Activated naive CD8-positive, alpha-beta T cell treated with anti-CD3 and anti-CD28 coated beads, Interleukin-2, amount 50 U/mL, for 24 hours (primary cell): ENCODE measurements at regions not wholly inside any gene's neighbourhood (a gene's known extent, or its start where the extent isn't known, plus 50 kb on each side); places are given as distances from the start of the nearest gene placed in this dataset.
"Not testable (repeated sequence)": the region's sequence is repeated elsewhere in the genome, so short reads cannot be mapped to it uniquely, and the experiment has no call there.

Experiments
- ATAC-seq: fragments of 150-1000 bp; cut with Tn5 transposase; one replicate; pipeline ENCODE4 v1.10.0; 2021
- DNase-seq: peaks from one replicate; pipeline ENCODE4 v3.0.0; 2021
- H3K27ac Mint-ChIP-seq: one replicate; pipeline ENCODE4 v1.8.0; 2021; ENCODE audit warnings: mild to moderate bottlenecking, mixed read lengths
- H3K27me3 Mint-ChIP-seq: one replicate; pipeline ENCODE4 v1.8.0; 2021; ENCODE audit warnings: mixed read lengths
- H3K36me3 Mint-ChIP-seq: one replicate; pipeline ENCODE4 v1.8.0; 2021; ENCODE audit warnings: low read depth, mixed read lengths
- H3K4me1 Mint-ChIP-seq: one replicate; pipeline ENCODE4 v1.8.0; 2021; ENCODE audit warnings: mixed read lengths
- H3K4me3 Mint-ChIP-seq: one replicate; pipeline ENCODE4 v1.8.0; 2021; ENCODE audit warnings: mild to moderate bottlenecking, moderate library complexity, mixed read lengths
- H3K9me3 Mint-ChIP-seq: one replicate; pipeline ENCODE4 v1.8.0; 2021; ENCODE audit warnings: mixed read lengths

DNA sequence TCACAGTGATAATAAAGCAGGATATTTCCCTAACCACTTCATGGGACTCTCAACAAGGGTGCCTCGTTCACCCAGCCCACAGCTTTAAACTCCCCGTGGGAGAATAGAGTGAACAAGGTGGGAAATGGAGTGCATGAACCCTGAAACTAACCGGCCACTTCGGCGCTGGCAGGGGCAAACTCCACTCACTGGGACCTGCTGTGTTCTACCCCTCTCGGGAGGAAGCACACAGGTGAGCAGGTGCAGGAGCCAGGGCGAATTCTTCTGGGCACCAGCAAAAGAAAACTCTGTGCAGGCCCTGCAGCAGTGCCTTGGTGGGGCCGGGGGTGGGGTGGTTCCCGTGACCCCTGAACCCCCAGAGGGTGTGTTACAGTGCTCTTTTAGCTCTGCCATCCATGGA, 2029.1 kb upstream of the LRRTM1 start:
- H3K4me1 Mint-ChIP-seq: no peaks in the 10 kb centered on the region
- no peaks in the 10 kb centered on the region for H3K9me3 Mint-ChIP-seq
- ATAC-seq (no peak), DNase-seq (no peak)
- no peaks in the 10 kb centered on the region for H3K36me3 Mint-ChIP-seq
- H3K27me3 Mint-ChIP-seq: no peaks in the 10 kb centered on the region
- H3K4me3 Mint-ChIP-seq: no peak overlapping the region
- no peak overlapping the region for H3K27ac Mint-ChIP-seq

DNA sequence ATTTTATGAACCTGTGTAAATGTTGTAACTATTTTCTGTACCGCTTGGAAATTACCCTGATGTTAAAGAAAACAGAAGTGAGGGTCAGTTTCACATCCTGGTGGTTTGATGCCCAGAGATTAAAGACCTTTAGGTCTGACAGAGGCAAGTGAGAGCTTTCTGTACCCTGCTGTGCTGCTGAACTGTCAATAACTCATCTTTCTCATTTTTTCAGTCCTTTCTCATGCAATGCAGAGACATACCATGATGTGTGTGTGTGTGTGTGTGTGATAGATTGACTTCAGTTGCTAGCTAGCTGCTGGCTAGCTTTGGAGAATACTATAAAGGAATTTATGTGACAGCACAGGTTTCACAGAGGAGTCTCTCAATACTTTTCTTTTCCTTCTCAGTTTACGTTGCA, 2025.6 kb upstream of the LRRTM1 start:
- no peak overlapping the region for H3K27ac Mint-ChIP-seq
- no peaks in the 10 kb centered on the region for H3K27me3 Mint-ChIP-seq
- DNase-seq: no peak
- H3K9me3 Mint-ChIP-seq: peaks cover 7% of the 10 kb centered on the region
- no peak for ATAC-seq
- H3K4me1 Mint-ChIP-seq: no peaks in the 10 kb centered on the region
- H3K4me3 Mint-ChIP-seq: no peak overlapping the region
- no peaks in the 10 kb centered on the region for H3K36me3 Mint-ChIP-seq

DNA sequence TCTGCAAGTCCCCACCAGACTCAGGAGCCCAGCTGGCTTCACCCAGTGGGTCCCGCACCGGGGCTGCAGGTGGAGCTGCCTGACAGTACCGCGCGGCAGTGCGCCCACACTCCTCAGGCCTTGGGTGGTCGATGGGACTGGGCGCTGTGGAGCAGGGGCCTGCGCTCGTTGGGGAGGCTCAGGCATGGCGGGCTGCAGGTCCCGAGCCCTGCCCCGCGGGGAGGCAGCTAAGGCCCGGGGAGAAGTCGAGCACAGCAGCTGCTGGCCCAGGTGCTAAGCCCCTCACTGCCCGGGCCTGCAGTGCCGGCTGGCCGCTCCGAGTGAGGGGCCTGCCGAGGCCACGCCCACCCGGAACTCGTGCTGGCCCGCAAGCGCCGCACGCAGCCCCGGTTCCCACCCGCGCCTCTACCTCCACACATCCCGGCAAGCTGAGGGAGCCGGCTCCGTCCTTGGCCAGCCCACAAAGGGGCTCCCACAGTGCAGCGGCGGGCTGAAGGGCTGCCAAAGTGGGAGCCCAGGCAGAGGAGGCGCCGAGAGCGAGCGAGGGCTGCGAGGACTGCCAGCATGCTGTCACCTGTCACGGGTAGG, 2021.7 kb upstream of the LRRTM1 start:
- not testable (repeated sequence) for DNase-seq, H3K4me3 Mint-ChIP-seq, H3K4me1 Mint-ChIP-seq, H3K27ac Mint-ChIP-seq, H3K27me3 Mint-ChIP-seq, ATAC-seq, H3K36me3 Mint-ChIP-seq
- H3K9me3 Mint-ChIP-seq: peaks cover 14% of the 10 kb centered on the region

DNA sequence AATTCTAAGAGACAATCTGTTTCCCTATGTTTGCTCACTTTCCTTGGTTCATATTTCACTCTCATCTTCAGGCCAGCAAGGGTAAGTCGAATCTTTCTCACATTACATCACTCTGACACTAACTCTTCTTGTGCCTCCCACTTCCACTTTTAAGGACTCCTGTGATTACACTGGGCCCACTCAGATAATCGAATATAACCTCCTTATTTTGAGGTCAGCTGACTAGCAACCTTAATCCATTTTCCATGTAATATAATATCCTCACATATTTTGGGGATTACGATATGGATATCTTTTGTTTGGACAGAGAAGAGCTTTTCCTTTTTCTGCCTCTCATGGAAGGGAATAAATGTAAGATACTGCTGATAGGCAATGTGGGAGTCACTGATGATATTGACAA, 2015.7 kb upstream of the LRRTM1 start:
- Mint-ChIP-seq H3K4me3 (no peak overlapping the region), H3K36me3 (no peaks in the 10 kb centered on the region), H3K9me3 (peaks cover 25% of the 10 kb centered on the region), H3K27ac (no peak overlapping the region), H3K27me3 (no peaks in the 10 kb centered on the region), H3K4me1 (no peaks in the 10 kb centered on the region)
- no peak for ATAC-seq
- no peak for DNase-seq

DNA sequence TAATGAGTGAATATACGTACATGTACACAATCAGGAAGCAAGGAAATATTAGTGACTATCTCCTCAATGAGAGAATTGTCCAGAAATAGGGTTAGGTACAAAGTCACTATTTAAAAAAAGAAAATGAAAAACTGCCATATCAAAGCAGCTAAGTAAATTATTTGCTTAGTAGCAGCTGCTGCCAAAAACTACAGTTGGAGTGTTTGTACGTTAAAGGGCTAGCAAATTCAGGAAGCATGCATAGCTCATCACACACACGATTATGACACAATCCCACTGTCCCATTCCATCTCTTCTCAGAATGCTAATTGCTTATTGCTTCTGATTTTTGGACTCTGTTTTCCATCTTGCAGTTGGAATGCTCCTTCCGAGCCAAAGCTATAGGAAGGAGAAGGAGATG, 2012.5 kb upstream of the LRRTM1 start:
- Mint-ChIP-seq H3K27ac (no peak overlapping the region), H3K9me3 (peaks cover 24% of the 10 kb centered on the region), H3K27me3 (no peaks in the 10 kb centered on the region), H3K4me3 (no peak overlapping the region), H3K36me3 (no peaks in the 10 kb centered on the region), H3K4me1 (no peaks in the 10 kb centered on the region)
- DNase-seq (no peak), ATAC-seq (no peak)

DNA sequence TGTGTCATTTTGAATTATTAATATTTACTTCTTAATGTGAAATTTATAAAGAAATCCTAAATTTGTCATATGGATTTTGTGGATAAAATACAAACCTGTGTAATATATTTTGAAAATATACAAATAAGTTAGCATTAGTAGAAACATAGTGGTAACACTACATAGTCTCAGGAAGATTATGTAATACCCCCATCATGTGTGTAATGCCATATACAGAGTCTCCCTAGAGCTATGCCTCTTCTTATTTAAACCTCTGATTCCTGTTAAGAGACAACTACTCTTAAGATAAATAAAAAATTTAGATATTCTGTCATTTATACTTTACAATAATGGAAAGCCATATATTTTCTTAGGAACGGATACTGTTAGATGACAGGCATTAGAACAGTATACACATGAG, 2012.0 kb upstream of the LRRTM1 start:
- no peaks in the 10 kb centered on the region for H3K4me1 Mint-ChIP-seq
- H3K36me3 Mint-ChIP-seq: no peaks in the 10 kb centered on the region
- no peaks in the 10 kb centered on the region for H3K27me3 Mint-ChIP-seq
- no peak overlapping the region for H3K27ac Mint-ChIP-seq
- H3K4me3 Mint-ChIP-seq: no peak overlapping the region
- no peak for ATAC-seq
- peaks cover 24% of the 10 kb centered on the region for H3K9me3 Mint-ChIP-seq
- DNase-seq: no peak

DNA sequence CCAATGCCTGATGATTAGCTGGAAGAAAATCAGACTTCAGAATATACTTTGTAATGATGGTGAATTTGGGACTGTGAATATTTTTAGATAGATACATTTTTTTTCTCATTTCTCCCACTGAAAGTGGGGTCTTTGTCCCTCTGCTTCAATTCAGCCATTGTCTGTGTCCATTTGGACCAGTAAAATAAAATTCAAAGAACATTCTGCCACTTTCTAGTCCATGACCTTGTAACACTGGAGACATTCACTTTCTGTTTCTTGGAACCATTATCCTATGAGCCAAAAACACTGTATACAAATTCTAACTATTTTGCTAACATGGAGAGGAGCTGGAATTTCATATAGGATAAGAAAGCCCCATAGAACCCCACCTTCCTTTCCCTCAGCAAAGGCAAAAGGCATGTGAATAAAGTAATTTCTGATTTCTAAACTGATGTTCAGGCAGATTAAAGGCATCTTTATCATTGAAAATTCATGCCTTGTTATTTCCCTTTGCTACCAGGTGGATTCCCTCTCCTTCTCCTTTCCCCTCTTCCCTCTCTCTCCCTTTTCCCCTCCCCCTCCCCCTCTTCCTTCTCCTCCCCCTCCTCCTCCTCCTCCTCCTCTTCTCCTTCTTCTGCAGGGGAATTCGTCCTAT, 2010.4 kb upstream of the LRRTM1 start:
- H3K36me3 Mint-ChIP-seq: no peaks in the 10 kb centered on the region
- H3K27me3 Mint-ChIP-seq: no peaks in the 10 kb centered on the region
- ATAC-seq: no peak
- no peaks in the 10 kb centered on the region for H3K4me1 Mint-ChIP-seq
- H3K27ac Mint-ChIP-seq: no peak overlapping the region
- DNase-seq: no peak
- H3K9me3 Mint-ChIP-seq: peaks cover 16% of the 10 kb centered on the region
- no peak overlapping the region for H3K4me3 Mint-ChIP-seq

DNA sequence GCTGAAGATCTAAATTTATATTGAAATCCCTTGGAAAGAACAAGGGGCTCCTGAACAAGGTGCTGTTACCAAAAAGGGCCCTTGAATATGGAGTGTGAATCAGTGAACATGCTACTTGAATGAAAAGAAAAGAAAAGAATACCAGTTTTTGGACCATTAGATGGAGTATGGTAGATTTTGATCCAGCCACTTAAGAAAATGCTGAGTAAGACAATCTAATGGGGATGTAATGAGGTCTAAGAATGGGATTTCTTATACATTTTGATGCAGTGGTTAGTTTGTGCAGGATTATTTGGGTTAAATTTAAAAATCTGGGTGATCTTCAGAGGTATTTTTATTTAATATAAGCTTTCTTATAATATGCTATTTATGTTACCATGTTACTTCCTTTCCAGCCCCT, 2003.0 kb upstream of the LRRTM1 start:
- no peaks in the 10 kb centered on the region for H3K27me3 Mint-ChIP-seq
- DNase-seq: no peak
- no peaks in the 10 kb centered on the region for H3K36me3 Mint-ChIP-seq
- H3K4me3 Mint-ChIP-seq: no peak overlapping the region
- H3K27ac Mint-ChIP-seq: no peak overlapping the region
- ATAC-seq: no peak
- H3K9me3 Mint-ChIP-seq: peaks cover 15% of the 10 kb centered on the region
- H3K4me1 Mint-ChIP-seq: no peaks in the 10 kb centered on the region

DNA sequence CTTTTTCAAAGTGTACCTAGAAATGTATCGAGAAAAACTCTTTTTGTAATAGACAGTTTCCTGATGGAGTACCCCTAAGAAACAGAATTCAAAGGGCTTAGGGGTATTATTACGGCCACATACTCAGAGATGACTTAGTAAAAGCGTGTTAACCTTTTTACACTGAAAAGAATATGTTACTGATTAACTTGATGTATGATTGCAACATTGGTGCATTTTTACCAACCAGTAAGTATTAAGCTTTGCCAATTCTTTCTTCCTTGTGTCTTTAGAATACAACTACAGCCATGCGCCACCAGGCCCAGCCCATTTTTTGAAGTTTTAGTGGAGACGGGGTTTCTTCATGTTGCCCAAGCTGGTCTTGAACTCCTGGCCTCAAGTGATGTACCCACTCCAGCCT, 1997.0 kb upstream of the LRRTM1 start:
- Mint-ChIP-seq H3K4me3 (no peak overlapping the region), H3K36me3 (no peaks in the 10 kb centered on the region), H3K27ac (no peak overlapping the region), H3K4me1 (no peaks in the 10 kb centered on the region), H3K9me3 (peaks cover 20% of the 10 kb centered on the region), H3K27me3 (no peaks in the 10 kb centered on the region)
- no peak for DNase-seq
- no peak for ATAC-seq

DNA sequence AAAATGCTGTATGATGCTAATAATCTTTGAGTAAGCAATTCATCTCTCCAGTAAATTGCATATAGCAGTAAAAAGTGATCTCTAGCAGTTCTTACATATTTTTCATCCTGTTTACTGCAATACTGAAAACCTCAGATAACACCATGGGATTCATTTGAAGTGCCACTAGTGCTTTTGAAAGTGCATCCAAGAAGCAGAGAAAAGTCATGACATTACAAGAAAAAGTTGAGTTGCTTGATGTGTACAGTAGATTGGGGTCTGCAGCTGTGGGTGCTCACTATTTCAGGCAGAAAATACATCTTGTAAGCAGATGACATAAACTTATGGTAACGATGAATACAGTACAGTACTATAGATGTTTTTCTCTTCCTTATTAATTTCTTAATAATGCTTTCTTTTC, 1984.9 kb upstream of the LRRTM1 start:
- DNase-seq: no peak
- no peaks in the 10 kb centered on the region for H3K36me3 Mint-ChIP-seq
- no peak overlapping the region for H3K27ac Mint-ChIP-seq
- H3K27me3 Mint-ChIP-seq: no peaks in the 10 kb centered on the region
- no peak for ATAC-seq
- H3K4me1 Mint-ChIP-seq: no peaks in the 10 kb centered on the region
- H3K9me3 Mint-ChIP-seq: peaks cover 18% of the 10 kb centered on the region
- no peak overlapping the region for H3K4me3 Mint-ChIP-seq

DNA sequence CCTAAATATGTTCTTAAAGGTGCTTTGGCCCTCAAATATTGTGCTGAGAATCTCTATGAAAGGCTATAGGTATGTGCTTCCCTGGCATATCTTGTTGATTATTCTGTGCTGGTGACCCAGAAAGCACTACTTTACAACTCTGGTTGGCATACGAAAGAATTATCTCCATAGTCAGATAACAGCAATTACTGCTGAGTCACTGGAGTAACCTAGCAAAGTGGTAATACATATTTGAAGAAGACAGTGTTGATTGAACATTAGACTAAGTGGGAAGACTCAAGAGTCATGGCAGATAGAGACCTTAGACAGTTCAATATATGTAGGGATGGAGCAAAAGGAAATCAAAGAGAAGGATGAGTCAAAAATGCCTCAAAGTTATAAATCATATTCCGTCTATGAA, 1978.5 kb upstream of the LRRTM1 start:
- ATAC-seq (no peak), DNase-seq (no peak)
- no peaks in the 10 kb centered on the region for H3K36me3 Mint-ChIP-seq
- no peaks in the 10 kb centered on the region for H3K4me1 Mint-ChIP-seq
- H3K9me3 Mint-ChIP-seq: peaks cover 17% of the 10 kb centered on the region
- H3K4me3 Mint-ChIP-seq: no peak overlapping the region
- H3K27me3 Mint-ChIP-seq: no peaks in the 10 kb centered on the region
- H3K27ac Mint-ChIP-seq: no peak overlapping the region

DNA sequence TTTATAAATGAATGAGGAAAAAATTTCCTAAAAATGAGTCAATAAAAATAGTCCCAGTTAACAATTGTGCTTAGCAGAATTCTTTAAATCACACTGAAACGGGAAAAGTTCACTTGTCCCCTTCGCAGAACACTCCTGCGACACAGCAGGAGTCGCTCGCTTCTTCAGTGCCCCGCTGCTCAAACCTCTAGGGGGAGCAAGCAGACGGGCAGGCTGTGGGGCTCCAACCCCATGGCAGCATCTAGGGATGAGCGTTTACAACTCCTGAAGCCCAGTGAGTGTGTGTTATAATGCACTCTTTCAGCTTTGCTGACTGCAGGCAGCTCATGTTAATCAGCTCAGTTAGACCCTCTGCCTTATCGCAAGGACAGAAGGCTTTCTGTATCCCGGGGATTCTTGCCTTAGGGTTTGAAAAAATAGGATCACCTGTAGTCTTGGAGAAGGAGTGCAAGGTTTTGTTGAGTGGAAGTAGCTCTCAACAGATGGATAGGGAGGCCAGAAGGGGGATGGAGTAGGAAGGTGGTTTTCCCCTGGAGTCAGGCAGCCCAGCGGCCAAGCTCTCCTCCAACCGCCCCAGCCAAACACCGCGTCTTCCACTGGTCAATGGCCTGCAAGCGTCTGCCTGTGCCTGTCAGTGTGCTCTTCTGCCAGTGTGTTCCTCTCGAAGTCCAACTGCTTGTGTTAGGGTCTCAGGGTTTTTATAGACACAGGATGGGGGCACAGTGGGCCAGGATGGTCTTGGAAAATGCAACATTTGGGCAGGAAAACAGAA, 1977.7 kb upstream of the LRRTM1 start:
- ATAC-seq (no peak), DNase-seq (no peak)
- Mint-ChIP-seq H3K27ac (no peak overlapping the region), H3K36me3 (no peaks in the 10 kb centered on the region), H3K4me1 (no peaks in the 10 kb centered on the region), H3K4me3 (no peak overlapping the region), H3K9me3 (peaks cover 12% of the 10 kb centered on the region), H3K27me3 (no peaks in the 10 kb centered on the region)

DNA sequence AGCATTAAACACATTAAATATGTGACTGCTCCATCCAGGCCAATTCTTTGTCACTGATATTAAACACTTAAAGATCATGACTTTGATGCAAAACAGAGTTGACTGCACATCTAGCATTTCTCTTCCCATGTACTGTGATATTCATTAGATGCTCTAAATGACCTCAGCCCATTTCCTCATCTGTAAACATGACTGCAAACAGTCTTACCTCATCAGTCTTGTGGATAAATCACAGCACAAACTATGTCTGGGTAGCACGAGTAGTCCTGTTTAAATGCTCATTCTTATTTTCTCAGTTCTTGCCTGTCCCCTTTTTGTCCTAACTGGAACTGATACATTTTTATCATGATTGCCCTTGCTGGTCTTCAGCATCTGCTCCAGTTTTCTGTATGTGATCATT, 1974.8 kb upstream of the LRRTM1 start:
- H3K4me3 Mint-ChIP-seq: no peak overlapping the region
- no peak for DNase-seq
- no peaks in the 10 kb centered on the region for H3K4me1 Mint-ChIP-seq
- H3K36me3 Mint-ChIP-seq: no peaks in the 10 kb centered on the region
- H3K9me3 Mint-ChIP-seq: peaks cover 4% of the 10 kb centered on the region
- no peak for ATAC-seq
- no peak overlapping the region for H3K27ac Mint-ChIP-seq
- no peaks in the 10 kb centered on the region for H3K27me3 Mint-ChIP-seq

DNA sequence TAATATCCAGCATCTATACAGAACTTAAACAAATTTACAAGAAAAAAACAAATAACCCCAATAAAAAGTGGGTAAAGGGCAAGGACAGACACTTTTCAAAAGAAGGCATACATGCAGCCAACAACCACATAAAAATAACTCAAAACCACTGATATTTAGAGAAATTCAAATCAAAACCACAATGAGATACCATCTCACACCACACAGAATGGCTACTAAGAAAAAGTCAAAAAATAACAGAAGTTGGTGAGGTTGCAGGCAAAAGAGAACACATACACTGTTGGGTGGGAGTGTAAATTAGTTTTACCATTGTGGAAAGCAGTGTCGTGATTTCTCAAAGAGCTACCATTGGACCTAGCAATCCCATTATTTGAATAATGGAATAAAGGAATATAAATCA, 1973.9 kb upstream of the LRRTM1 start:
- DNase-seq (no peak), ATAC-seq (no peak)
- Mint-ChIP-seq H3K4me1 (no peaks in the 10 kb centered on the region), H3K27ac (no peak overlapping the region), H3K9me3 (peaks cover 4% of the 10 kb centered on the region), H3K36me3 (no peaks in the 10 kb centered on the region), H3K4me3 (no peak overlapping the region), H3K27me3 (no peaks in the 10 kb centered on the region)

DNA sequence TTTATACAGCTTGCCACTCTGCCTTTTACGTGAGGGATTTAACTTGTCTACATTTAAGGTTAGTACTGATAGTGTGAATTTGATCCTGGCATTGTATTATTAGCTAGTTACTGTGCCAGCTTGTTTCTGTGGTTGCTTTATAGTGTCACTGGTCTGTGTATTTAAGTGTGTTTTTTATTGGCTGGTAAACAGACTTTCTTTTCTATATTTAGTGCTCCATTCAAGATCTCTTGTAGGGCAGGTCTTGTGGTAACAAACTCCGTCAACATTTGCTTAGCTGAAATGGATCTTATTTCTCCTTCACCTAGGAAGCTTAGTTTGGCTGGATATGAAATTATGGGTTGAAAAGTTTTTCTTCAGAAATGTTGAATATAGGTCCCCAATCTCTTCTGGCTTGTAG, 1971.0 kb upstream of the LRRTM1 start:
- ATAC-seq (no peak), DNase-seq (no peak)
- no peaks in the 10 kb centered on the region for H3K9me3 Mint-ChIP-seq
- H3K4me3 Mint-ChIP-seq: no peak overlapping the region
- H3K27me3 Mint-ChIP-seq: no peaks in the 10 kb centered on the region
- no peak overlapping the region for H3K27ac Mint-ChIP-seq
- H3K4me1 Mint-ChIP-seq: no peaks in the 10 kb centered on the region
- no peaks in the 10 kb centered on the region for H3K36me3 Mint-ChIP-seq
